ENCODE measurements at regions not wholly inside any gene's neighbourhood (a gene's known extent, or its start where the extent isn't known, plus 50 kb on each side); places are given as distances from the start of the nearest gene placed in this dataset.

GRCh38 chr21:22885079-22885478, 1886.9 kb downstream of the NCAM2 start:
- Histone ChIP-seq H3K9me2 (no peaks in the 10 kb centered on the region), H3K36me3 (replicated peaks in 1 of 2; ENCODE audit: control insufficient read depth in 1 of 2, insufficient read depth in 2 of 2, low read length in 1 of 2) (no peaks in the 10 kb centered on the region), H3K79me2 (ENCODE audit: insufficient read depth) (no peaks in the 10 kb centered on the region), H2AFZ (ENCODE audit: low read depth) (no peak overlapping the region), H3K27ac (ENCODE audit: low read depth in 2 of 2, low read length in 1 of 2) (no peak overlapping the region), H3K9me3 (no peaks in the 10 kb centered on the region), H4K20me1 (ENCODE audit: insufficient read depth) (no peaks in the 10 kb centered on the region), H3K4me1 (ENCODE audit: control insufficient read depth in 1 of 2, insufficient read depth in 2 of 2, low read depth in 1 of 2, low read length in 1 of 2) (no peaks in the 10 kb centered on the region), H3K27me3 (ENCODE audit: insufficient read depth) (no peaks in the 10 kb centered on the region), H3K4me3 (ENCODE audit: low read depth in 2 of 2, low read length in 1 of 2) (no peak overlapping the region), H3K4me2 (no peak overlapping the region), H3F3A (replicated peaks; ENCODE audit: insufficient read depth) (no peaks in the 10 kb centered on the region), H3K9ac (no peak overlapping the region)
- ChIA-PET POLR2A (no interaction called here), CTCF (interaction anchor here (1.0 kb wide), 1 partner anchor 32 kb away, joined by 3 read pairs; no protein-coding TSS in a partner anchor)
- TF ChIP-seq YY1 (IDR thresholded peaks at IDR 0.05; ENCODE audit: low read depth), result no peak
- no peak for TF ChIP-seq TAF1 (IDR thresholded peaks at IDR 0.05; ENCODE audit: borderline replicate concordance, low read depth, low read length)
- no peak for TF ChIP-seq CHD2 (IDR thresholded peaks at IDR 0.05; ENCODE audit: low read length, partially characterized antibody)
- TF ChIP-seq MEF2A (IDR thresholded peaks at IDR 0.05; ENCODE audit: borderline replicate concordance, low read depth), result no peak
- no peak for TF ChIP-seq RAD21 (IDR thresholded peaks at IDR 0.05; ENCODE audit: low read length)
- no peak for TF ChIP-seq EP300 (IDR thresholded peaks at IDR 0.05; ENCODE audit: borderline replicate concordance in 1 of 2, low read depth in 1 of 2, low read length in 1 of 2)
- TF ChIP-seq MAX (IDR thresholded peaks at IDR 0.05; ENCODE audit: low read depth), result no peak
- TF ChIP-seq EZH2phosphoT487 (IDR thresholded peaks at IDR 0.05; ENCODE audit: borderline replicate concordance, low read depth), result no peak
- TF ChIP-seq MXI1 (IDR thresholded peaks at IDR 0.05; ENCODE audit: low read depth, low read length), result no peak
- TF ChIP-seq ELF1 (IDR thresholded peaks at IDR 0.05), result no peak
- TF ChIP-seq USF1 (IDR thresholded peaks at IDR 0.05; ENCODE audit: borderline replicate concordance, low read depth), result no peak
- TF ChIP-seq USF2 (IDR thresholded peaks at IDR 0.05; ENCODE audit: borderline replicate concordance, low read depth, low read length), result no peak
- no peak for TF ChIP-seq FOXM1 (IDR thresholded peaks at IDR 0.05; ENCODE audit: low read depth)
- TF ChIP-seq FOSL2 (IDR thresholded peaks at IDR 0.05; ENCODE audit: borderline replicate concordance, low read depth), result no peak
- no peak for TF ChIP-seq CTCF (IDR thresholded peaks at IDR 0.05)
- TF ChIP-seq ZBTB33 (IDR thresholded peaks at IDR 0.05; ENCODE audit: borderline replicate concordance, low read depth), result no peak
- no peak for TF ChIP-seq SMC3 (IDR thresholded peaks at IDR 0.05; ENCODE audit: low read depth, low read length)
- TF ChIP-seq GATA2 (CRISPR knock-in tag; IDR thresholded peaks at IDR 0.05), result no peak
- WGBS (ENCODE audit: low lambda C conversion rate), result 31% methylated on average over 4 of the region's 4 CpGs
- DNase-seq, result no peak

Data from SK-N-SH (cell line).